ENCODE measurements at regions not wholly inside any gene's neighbourhood (a gene's known extent, or its start where the extent isn't known, plus 50 kb on each side); places are given as distances from the start of the nearest gene placed in this dataset.

- no peak for DNase-seq
These were observed 1046.2 kb downstream of the NCAM2 start for GRCh38 chr21:22044431-22044830.

GRCh38 chr21:22046576-22046975, 1048.4 kb downstream of the NCAM2 start:
- DNase-seq, result no peak

GRCh38 chr21:22056904-22057303, 1058.7 kb downstream of the NCAM2 start:
- DNase-seq, result no peak

- no peak for DNase-seq
These were observed 1064.4 kb downstream of the NCAM2 start for GRCh38 chr21:22062472-22063139.

- no peak for DNase-seq
These were observed 1064.9 kb downstream of the NCAM2 start for GRCh38 chr21:22063140-22063539.

GRCh38 chr21:22076471-22076870, 1078.3 kb downstream of the NCAM2 start:
- no peak for DNase-seq

GRCh38 chr21:22083899-22084298, 1085.7 kb downstream of the NCAM2 start:
- DNase-seq, result no peak

- DNase-seq, result no peak
These were observed 1098.1 kb downstream of the NCAM2 start for GRCh38 chr21:22096314-22096713.

- DNase-seq, result no peak
These were observed 1108.7 kb downstream of the NCAM2 start for GRCh38 chr21:22106720-22107410.

- no peak for DNase-seq
These were observed 1117.5 kb downstream of the NCAM2 start for GRCh38 chr21:22115746-22116145.

GRCh38 chr21:22120616-22121266, 1122.5 kb downstream of the NCAM2 start:
- DNase-seq, result no peak

GRCh38 chr21:22125581-22125980, 1127.4 kb downstream of the NCAM2 start:
- DNase-seq, result no peak

GRCh38 chr21:22128671-22129070, 1130.5 kb downstream of the NCAM2 start:
- no peak for DNase-seq

- no peak for DNase-seq
These were observed 1134.3 kb downstream of the NCAM2 start for GRCh38 chr21:22132358-22133071.

- no peak for DNase-seq
These were observed 1138.5 kb downstream of the NCAM2 start for GRCh38 chr21:22136740-22137139.

GRCh38 chr21:22138297-22139016, 1140.2 kb downstream of the NCAM2 start:
- DNase-seq, result no peak

GRCh38 chr21:22145545-22145944, 1147.3 kb downstream of the NCAM2 start:
- no peak for DNase-seq

GRCh38 chr21:22154579-22155274, 1156.5 kb downstream of the NCAM2 start:
- no peak for DNase-seq

- no peak for DNase-seq
These were observed 1166.7 kb downstream of the NCAM2 start for GRCh38 chr21:22164912-22165311.

GRCh38 chr21:22174746-22175145, 1176.5 kb downstream of the NCAM2 start:
- no peak for DNase-seq

- DNase-seq, result no peak
These were observed 1191.1 kb downstream of the NCAM2 start for GRCh38 chr21:22189278-22189677.

- DNase-seq, result no peak
These were observed 1193.4 kb downstream of the NCAM2 start for GRCh38 chr21:22191581-22191980.

All from CD4-positive, alpha-beta T cell treated with Interleukin-10 for 1 hour (primary cell).